H1 (cell line): ENCODE measurements at regions not wholly inside any gene's neighbourhood (a gene's known extent, or its start where the extent isn't known, plus 50 kb on each side); places are given as distances from the start of the nearest gene placed in this dataset.

Source experiments
- BCL11A ChIP-seq, 2 experiments: IDR thresholded peaks; one replicate each; pipeline ENCODE4 v1.6.1; 2011; ENCODE audit warnings: low read depth in 2 of 2, low read length in 2 of 2, mild to moderate bottlenecking in 2 of 2
- CBX8 ChIP-seq: fragments of 300-800, 300-1000 bp; sonication (generic); IDR thresholded peaks from 2 replicates; pipeline ENCODE4 v1.7.1; 2016; ENCODE audit warnings: low read depth, low read length, borderline replicate concordance
- CHD1 ChIP-seq: IDR thresholded peaks from 2 replicates; pipeline ENCODE4 v1.6.1; 2012; ENCODE audit warnings: low read depth, low read length, improper control_type of control experiment
- CTBP2 ChIP-seq: IDR thresholded peaks from 2 replicates; pipeline ENCODE4 v1.7.0; 2011; ENCODE audit warnings: borderline replicate concordance, mild to moderate bottlenecking, moderate library complexity, mixed read lengths, low read length; ENCODE audit not compliant: insufficient read depth, insufficient read length
- FOSL1 ChIP-seq: IDR thresholded peaks from 2 replicates; pipeline ENCODE4 v1.6.1; 2011; ENCODE audit warnings: mild to moderate bottlenecking, low read depth, low read length, moderate library complexity; ENCODE audit not compliant: insufficient read depth
- GABPA ChIP-seq: IDR thresholded peaks from 2 replicates; pipeline ENCODE4 v1.6.1; 2011; ENCODE audit warnings: mild to moderate bottlenecking, low read length, moderate library complexity, borderline replicate concordance; ENCODE audit not compliant: insufficient read depth
- NANOG ChIP-seq: IDR thresholded peaks from 2 replicates; pipeline ENCODE4 v1.6.1; 2011; ENCODE audit warnings: low read length, low read depth, mild to moderate bottlenecking, inconsistent platforms; ENCODE audit not compliant: insufficient read depth, poor library complexity, severe bottlenecking
- SIN3A ChIP-seq, 2 experiments: IDR thresholded peaks in 1 of 2; conservative IDR thresholded peaks in 1 of 2; 2 replicates each; pipeline ENCODE4 v1.6.1; 2011 to 2012; ENCODE audit warnings: low read length in 2 of 2, improper control_type of control experiment in 1 of 2, low read depth in 1 of 2, mild to moderate bottlenecking in 1 of 2
- SIRT6 ChIP-seq: IDR thresholded peaks from one replicate; pipeline ENCODE4 v1.7.1; 2012; ENCODE audit warnings: low read length, inconsistent platforms
- TEAD4 ChIP-seq: IDR thresholded peaks from 2 replicates; pipeline ENCODE4 v1.6.1; 2012; ENCODE audit warnings: low read depth, low read length, inconsistent platforms, mixed read lengths
- TF ChIP-seq, protein P1 (sequence below), 3 experiments: IDR thresholded peaks; 1 replicate in 2 of 3; 2 replicates in 1 of 3; pipeline versions ENCODE4 v1.5.1 to v1.6.1; 2011; ENCODE audit warnings: low read length in 3 of 3, mild to moderate bottlenecking in 3 of 3, inconsistent platforms in 2 of 3, low read depth in 1 of 3, moderate library complexity in 1 of 3; ENCODE audit not compliant: insufficient read depth in 1 of 3; ENCODE audit errors: control extremely low read depth in 1 of 3
- TF ChIP-seq, protein P2 (sequence below): IDR thresholded peaks from 2 replicates; pipeline ENCODE4 v1.6.1; 2012; ENCODE audit warnings: inconsistent platforms

DNA sequence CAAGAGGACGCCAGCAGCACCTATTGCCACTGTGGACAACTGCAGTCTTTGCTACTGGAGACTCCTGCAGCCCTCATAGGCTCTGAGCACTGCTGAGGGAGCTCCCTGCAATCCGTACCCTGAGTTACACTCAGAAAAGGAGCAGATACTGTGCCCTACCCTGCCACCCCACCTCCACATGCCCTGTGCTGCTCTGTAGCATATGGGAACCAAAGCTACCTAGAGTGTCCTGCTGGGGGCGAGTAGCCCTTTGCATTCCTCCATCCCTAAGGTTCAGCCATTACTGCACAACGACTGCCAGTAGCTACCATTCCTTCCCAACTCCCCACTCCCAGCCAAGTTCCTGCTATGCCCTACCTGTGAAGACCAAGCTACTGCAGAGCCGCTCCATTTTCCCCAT is 90.2 kb upstream of the SNCAIP start (continued):
- TF ChIP-seq CBX8 (no peak), TEAD4 (no peak), FOSL1 (no peak), GABPA (no peak), CTBP2 (no peak), CHD1 (no peak), SIRT6 (no peak), NANOG (no peak), BCL11A (IDR thresholded peaks at IDR 0.05; ENCODE audit: low read depth in 2 of 2, low read length in 2 of 2) (no peak), SIN3A (conservative IDR thresholded peaks at IDR 0.05 in 1 of 2, IDR thresholded peaks at IDR 0.05 in 1 of 2; ENCODE audit: low read depth in 1 of 2, low read length in 2 of 2) (no peak)
- TF ChIP-seq, protein P1, sequence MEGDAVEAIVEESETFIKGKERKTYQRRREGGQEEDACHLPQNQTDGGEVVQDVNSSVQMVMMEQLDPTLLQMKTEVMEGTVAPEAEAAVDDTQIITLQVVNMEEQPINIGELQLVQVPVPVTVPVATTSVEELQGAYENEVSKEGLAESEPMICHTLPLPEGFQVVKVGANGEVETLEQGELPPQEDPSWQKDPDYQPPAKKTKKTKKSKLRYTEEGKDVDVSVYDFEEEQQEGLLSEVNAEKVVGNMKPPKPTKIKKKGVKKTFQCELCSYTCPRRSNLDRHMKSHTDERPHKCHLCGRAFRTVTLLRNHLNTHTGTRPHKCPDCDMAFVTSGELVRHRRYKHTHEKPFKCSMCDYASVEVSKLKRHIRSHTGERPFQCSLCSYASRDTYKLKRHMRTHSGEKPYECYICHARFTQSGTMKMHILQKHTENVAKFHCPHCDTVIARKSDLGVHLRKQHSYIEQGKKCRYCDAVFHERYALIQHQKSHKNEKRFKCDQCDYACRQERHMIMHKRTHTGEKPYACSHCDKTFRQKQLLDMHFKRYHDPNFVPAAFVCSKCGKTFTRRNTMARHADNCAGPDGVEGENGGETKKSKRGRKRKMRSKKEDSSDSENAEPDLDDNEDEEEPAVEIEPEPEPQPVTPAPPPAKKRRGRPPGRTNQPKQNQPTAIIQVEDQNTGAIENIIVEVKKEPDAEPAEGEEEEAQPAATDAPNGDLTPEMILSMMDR (IDR thresholded peaks at IDR 0.05; ENCODE audit: control extremely low read depth in 1 of 3, insufficient read depth in 1 of 3, low read depth in 1 of 3, low read length in 3 of 3) = peak in 2 of 3 experiments; percentile 28 to 29; a peak in 2 of 4 replicates
- TF ChIP-seq, protein P2, sequence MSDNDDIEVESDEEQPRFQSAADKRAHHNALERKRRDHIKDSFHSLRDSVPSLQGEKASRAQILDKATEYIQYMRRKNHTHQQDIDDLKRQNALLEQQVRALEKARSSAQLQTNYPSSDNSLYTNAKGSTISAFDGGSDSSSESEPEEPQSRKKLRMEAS = no peak
